DMS153 treated with DMSO at 0.1 percent for 48 hours (cell line): ENCODE measurements at regions not wholly inside any gene's neighbourhood (a gene's known extent, or its start where the extent isn't known, plus 50 kb on each side); places are given as distances from the start of the nearest gene placed in this dataset.

Experiments
- DNase-seq: peaks from one replicate; lab custom pipeline; 2025; ENCODE audit not compliant: unreplicated experiment; lab: John Stamatoyannopoulos, UW

- no peak for DNase-seq
These were observed 356.6 kb downstream of the CXXC4 start for GRCh38 chr4:104138116-104138515.

DNA sequence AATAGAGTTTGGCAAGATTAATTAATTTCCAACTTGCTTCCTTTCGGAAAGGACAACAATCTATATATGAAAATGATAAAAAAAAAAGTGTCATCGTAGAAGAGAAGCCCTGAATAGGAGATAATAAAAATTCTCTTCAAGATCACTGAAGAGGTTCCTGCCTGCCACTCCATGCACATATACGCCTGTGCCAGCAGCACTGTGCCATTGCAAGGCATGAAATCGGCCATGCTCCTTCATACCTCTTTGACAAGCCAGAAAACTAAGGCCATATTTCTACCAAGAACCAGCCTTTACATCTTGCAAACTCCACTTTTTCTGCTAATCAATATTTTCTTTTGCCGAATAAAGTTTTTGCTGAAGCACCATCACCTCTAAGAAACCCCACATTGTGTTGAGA is 365.5 kb downstream of the CXXC4 start:
- no peak for DNase-seq

- DNase-seq: no peak
These were observed 365.9 kb downstream of the CXXC4 start for GRCh38 chr4:104128850-104129213.

DNA sequence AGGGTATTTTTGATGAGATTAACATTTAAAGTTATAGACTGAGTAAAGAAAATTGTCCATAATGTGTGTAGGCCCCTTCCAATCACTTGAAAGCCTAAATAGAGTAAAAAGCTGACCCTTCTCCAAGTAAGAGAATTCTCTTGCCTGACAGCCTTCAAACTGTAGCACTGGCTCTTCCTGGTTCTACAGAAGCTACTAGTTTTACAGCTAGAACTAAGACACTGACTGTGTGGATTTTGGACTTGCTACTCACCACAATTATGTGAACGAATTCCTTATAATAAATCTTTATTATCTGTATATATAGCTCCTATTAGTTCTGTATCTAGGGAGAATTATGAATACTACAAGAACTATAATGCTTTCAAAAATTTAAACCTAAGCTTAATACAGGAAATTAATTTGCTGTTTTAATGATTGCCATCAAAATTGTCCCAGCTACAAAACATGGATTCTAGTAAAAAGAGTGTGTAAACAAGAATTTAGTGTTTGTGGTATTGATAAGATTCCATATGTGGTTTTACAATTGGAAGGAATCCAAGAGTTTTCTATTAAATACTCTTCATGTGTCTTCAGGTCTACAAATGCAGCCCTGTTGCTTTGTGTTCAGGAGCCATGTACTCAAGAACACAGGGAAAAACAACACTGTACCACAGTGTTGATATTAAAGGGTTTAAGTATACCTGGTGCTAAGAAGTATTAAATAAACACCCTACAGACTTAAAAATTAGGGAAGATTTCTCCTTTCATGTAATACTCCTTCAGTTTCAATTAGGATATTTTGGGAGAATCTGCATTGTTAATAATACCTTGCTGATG is 366.5 kb downstream of the CXXC4 start:
- peak; percentile 4 for DNase-seq

GRCh38 chr4:104123021-104123420 is 371.7 kb downstream of the CXXC4 start:
- no peak for DNase-seq

- DNase-seq: no peak
These were observed 376.9 kb downstream of the CXXC4 start for GRCh38 chr4:104117776-104118175.

- no peak for DNase-seq
These were observed 380.8 kb downstream of the CXXC4 start for GRCh38 chr4:104113850-104114249.

- DNase-seq: no peak
These were observed 379.4 kb upstream of the TACR3 start for GRCh38 chr4:104099141-104099540.

DNA sequence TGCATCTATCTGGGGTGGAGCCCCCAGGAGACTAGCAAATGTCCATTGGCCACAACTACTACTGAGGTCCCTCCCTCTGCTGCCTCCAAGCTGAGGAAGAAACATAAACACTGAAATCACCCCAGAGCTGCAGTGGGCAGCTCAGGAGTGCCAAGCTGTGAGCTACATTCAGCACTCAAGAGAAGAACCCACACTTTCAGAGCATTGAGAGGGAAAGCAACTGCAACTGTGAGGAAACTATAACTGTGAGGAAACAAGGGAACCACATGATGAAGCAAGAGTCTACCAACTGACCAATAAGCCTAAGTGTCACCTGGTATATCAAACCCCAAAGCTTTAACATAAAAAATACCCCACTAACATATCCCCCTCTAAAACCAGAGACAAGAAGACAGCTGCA is 373.5 kb upstream of the TACR3 start:
- no peak for DNase-seq

DNA sequence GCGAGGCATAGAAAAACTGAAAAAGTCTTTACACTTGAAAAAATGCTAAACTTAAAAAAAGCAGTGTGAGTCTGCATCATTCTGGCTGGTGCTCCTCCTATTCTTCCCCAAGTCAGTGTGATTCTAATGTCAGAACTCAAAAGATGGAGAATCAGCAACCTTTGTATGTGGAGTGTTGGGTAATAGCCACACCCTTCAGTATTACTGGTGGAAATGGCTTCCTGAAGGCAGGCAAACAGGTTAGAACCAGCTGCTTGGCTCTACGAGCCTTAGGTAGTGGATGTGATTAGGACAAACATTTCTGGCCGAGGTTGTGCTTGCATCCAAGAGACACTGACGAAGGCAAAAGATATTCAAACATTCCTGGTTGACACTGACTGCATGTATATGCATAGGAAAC is 353.4 kb upstream of the TACR3 start:
- no peak for DNase-seq

- no peak for DNase-seq
These were observed 346.7 kb upstream of the TACR3 start for GRCh38 chr4:104066533-104066932.

GRCh38 chr4:104064646-104065577 is 345.1 kb upstream of the TACR3 start:
- DNase-seq: peak; percentile 69

DNA sequence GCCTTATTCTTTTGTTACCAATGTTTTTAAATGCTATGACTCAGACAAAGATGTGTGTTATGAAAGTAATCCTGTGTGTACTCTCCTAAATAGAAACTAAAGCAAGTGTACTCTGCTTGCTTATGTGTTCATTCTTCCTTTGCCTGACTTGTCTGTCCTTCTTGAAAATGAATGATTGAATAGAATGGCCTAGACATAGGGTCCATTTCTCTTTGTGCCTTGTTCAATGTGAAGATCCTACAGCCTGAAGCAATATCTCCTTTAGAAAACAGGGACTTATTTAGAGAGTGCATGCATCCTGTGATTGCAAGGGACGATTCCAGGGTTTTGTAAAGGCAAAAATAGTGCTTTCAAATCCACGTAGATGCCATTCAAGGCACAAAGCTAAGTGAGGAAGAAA is 343.6 kb upstream of the TACR3 start:
- DNase-seq: no peak

GRCh38 chr4:104044369-104044768 is 324.6 kb upstream of the TACR3 start:
- DNase-seq: no peak

- DNase-seq: no peak
These were observed 313.1 kb upstream of the TACR3 start for GRCh38 chr4:104032896-104033295.

DNA sequence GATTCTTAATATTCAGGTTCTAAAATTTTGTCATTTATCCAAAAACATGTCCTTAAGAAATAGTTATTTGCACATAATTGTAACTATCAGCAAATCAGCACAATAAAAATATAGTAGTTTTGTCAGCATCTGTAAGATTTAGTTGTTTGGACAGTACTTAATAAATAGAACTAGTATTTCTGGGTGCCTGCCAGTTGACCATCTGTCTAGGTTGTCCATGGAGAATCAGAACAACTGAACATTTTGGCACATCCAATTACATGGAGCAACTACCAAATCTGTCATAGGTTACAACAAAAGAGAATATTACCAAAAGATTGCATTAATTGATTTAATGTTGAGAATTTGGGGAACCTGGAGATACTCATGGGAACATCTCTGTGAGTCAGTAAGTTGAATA is 305.5 kb upstream of the TACR3 start:
- DNase-seq: no peak

- DNase-seq: no peak
These were observed 303.0 kb upstream of the TACR3 start for GRCh38 chr4:104022831-104023230.

DNA sequence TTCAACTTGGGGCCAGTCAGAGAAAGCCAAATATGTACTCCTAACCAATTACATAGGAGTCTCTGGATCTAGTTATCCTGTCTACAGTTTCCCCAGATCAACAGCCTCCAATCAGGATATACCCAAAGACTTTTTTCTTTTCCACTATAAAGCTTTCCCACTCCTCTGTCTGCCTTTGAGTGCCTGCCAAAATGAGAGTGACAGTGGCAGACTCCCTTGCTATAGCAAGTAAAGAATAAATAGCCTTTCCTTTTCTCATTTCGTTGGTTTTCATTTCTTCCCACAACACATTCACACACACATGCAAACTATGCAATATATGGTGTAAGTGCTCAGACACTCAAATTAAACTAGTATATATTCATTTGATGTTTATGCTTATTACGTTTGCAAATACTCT is 302.4 kb upstream of the TACR3 start:
- DNase-seq: no peak

- no peak for DNase-seq
These were observed 300.9 kb upstream of the TACR3 start for GRCh38 chr4:104020641-104021040.

DNA sequence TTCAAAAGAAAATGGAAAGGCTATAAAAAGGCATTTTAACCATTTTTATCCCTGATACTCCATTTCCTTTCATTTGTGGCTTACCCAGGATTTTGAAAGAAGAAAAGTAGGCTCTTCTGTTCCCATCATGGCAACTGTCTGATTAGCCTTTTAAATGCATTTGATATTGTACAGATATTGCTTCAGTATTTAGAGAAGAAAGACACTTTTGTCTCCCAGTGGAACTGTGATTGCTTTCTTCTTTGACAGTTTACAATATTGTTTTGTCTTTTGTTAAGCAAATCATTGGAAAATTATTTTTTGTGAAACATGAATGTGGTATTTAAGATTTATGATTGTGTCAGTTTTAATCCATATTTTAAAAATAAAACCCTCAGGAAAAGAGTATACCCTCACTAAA is 297.4 kb upstream of the TACR3 start:
- no peak for DNase-seq

GRCh38 chr4:104015680-104016079 is 295.9 kb upstream of the TACR3 start:
- DNase-seq: peak; percentile 14

DNA sequence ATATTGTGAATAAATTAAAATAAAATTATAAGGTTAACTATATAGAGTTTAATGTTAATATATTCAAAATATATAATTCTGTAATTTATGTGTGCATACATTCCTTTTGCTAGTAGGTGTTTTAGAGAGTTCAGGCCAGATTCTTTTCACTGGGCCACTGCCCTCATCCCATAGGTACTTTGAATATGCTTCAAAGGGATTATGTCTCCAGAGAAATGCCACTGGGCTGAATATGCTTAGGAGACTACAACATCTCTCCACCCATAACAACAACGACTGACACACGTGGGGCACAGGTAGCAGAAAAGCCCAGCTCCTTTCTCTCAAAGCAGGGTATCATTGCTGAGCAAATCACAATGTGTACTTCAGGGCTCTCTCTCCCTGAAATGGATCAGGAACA is 290.9 kb upstream of the TACR3 start:
- no peak for DNase-seq
